Left renal cortex interstitium (tissue), 4 donors: ENCODE measurements at regions not wholly inside any gene's neighbourhood (a gene's known extent, or its start where the extent isn't known, plus 50 kb on each side); places are given as distances from the start of the nearest gene placed in this dataset.

Experiments used
- DNase-seq, 4 donors: peaks; one replicate each; pipeline ENCODE4 v3.0.0-alpha.2; 2013; ENCODE audit warnings: low read depth in 4 of 4, low spot score in 2 of 4, missing footprints in 1 of 4

DNA sequence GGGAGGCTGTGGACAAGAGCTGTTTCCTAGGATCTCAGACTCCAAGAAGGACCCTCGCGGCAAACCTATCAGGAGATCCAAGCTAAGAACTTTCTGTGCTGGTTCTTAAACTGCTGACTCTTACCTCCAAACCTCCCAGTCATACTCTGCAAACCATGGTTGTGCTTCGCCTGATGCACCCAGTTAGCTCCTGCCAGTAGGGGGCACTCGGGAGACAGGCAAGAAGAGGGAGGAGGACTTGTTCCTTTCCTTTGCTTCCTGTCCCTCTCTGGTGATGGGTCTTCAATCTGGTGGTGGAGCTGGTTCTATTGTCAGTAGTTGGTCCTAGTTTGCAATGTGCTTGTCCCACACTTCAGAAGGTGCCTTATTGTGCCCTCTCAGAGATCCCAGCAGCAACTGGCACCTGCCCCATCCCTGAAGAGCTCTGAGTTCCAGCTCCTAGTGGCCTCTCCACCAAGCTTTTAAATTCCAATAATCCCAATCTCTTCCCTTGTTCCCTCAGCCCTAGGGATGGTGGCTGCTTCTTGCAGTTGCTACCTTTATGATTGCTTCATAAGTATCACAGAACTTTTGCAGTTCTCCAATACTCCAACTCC is 113.5 kb upstream of the RPL38 start:
- no peak for DNase-seq

DNA sequence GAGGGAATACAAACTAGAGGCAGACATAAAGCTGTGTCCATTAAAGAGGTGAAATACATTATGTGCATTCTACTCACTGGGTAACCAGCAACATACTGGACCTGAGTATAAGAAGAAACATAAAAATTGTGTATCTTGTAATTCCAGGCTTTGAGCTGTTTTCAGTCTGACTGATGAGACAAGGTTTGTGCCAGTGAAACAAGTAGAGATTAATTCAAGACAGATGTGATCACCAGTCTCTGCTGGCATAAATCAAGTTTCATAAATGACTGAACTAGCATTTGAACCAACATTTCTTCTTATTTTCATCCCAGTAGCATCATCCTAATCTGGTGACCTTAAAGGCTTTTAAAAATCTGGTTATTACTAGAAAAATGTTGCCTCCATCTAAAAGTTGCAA is 108.8 kb upstream of the RPL38 start:
- DNase-seq: no peak

DNA sequence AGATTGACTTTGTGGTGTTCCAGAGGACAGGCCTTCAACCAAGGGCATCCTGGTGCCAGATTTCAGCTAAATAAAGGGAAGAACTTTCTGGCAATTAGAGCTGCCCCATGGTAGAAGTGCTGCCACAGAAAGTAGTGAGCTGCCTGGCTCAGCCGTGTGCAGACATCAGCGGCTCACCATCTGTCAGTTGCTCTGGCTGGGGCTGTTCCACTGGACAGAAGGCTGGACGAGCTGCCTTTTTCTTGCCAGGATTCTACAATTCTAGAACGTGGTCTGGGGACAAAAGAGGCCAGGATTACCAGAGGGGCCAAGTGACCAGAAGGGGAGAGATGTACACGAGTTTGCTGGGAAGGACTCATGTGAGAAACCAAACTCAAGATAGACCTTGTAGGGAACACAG is 107.0 kb upstream of the RPL38 start:
- no peak for DNase-seq

DNA sequence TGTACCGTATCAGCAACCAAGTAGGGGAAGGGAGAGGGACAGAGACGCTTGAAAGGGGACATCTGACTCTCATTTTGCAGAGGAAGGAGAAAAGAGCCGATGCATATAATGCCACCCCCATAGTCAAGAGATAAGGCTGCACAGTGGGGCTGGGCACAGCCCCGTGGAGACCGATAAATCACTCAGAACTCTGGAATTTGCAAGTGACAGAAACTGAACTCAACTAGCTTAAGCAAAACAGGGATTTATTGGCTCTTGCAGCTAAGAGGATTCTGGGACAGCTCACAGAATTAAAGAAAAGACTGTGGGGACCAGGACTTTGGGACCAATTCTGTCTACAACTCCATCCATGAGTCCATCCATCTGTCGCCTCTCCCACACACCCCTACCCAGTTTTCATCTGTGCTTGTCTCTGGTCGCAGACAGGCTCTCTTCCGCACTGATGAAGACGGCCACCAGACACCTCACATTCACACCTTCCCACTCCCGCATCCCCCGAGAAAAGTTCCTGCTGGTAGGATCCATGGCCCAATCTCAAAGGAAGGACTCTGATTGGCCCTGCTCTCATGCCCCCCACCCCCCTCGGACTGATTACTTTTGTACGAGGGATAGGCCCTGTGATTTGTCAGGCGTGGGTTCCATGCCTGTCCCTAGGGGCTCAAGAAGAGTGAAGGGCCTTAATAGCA is 105.9 kb upstream of the RPL38 start:
- peak in 1 of 4 donors; percentile 70 for DNase-seq

DNA sequence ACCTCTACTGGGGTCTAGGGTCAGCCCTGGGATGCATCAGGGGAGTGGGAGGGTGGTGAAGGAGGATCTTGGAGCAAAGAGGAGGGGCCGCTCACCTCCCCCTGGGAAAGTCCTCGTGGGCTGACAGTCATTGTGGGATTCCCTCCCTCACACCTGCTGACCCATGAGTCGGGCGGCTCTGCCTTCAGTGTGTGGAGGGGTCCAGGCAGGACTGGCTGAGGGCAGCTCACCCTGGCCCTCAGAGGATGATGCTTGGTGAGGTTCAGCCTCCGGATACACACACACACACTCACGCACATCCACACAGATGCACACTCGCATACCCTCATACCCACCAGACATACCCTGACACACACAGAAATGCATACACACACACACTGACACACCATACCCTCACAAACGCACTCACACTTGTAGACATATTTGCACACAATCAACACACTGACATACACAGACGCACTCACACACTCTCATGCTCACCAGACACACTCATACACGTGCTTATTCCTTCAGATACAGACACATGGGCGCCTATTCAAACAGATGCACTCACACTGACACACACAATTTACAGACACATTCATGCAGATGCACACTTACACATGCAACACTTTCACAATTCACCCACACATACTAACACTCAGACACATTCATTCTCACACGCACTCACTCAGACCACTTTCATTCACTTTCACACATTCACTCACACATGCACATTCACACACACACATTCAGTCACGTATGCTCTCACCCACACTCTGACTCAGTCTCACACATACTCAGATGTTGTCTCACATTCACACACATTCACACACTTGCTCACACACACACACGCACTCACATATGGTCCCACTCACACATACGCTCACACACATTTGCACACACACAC is 105.1 kb upstream of the RPL38 start:
- DNase-seq: no peak

DNA sequence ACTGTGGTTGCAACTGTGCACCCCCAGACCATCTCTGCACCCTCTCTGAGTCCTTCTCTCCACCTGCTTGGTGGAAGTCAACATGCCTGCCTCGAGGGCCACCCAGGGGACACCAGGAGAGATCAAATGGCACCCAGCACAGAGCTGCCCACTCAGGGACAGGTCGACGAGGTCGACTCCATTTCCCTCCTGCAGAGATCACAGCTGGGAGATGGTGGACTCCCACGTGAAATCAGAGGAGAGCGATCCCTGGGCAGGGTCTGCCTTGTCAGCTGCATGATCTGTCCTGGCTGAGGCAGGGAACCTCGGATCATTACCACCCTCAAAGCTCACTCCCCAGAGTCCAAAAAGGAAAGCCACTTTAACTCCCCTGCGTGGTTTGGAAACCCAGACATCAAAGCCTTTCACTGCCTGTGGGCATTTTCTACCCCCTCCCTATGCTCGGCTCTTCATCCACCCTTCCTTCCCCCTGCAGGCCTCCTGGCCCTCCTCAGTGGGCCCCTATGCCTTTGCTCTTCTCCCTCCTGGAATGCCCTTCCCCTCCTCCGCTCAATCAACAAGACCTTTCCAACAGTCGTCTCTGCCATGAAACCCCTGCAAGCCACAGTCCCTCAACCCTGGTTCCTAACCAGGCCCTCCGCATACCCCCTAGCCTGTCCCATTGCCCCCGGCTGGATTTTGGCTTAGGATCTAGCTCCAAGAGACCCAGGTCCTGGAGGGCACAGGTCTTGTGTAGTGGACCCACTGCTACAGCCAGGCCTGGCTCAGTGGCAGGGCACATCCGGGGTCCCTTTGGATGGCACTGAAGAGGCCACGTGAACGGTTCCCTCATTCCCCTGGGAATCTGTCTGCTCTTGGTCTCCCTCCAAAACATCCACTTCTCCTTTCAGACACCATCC is 103.8 kb upstream of the RPL38 start:
- no peak for DNase-seq

DNA sequence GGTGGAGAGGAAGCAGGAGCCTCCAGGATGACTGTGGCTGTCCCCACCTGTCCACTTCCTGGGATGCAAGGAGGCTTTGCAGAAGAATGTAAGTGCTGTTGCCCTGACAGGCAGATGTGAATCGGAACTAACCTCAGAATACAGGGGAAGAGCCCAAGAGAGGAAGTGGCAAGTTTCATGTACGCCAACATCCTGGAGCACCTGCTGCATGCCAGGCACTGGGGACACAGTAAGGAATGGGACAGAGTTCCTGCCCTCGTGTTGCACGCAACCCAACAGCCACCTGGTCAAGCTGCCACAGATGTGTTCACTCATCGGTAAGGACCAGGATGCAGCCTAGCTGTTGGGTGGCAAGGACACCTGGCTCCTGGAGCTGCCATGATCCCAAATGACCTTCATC is 98.6 kb upstream of the RPL38 start:
- DNase-seq: no peak

DNA sequence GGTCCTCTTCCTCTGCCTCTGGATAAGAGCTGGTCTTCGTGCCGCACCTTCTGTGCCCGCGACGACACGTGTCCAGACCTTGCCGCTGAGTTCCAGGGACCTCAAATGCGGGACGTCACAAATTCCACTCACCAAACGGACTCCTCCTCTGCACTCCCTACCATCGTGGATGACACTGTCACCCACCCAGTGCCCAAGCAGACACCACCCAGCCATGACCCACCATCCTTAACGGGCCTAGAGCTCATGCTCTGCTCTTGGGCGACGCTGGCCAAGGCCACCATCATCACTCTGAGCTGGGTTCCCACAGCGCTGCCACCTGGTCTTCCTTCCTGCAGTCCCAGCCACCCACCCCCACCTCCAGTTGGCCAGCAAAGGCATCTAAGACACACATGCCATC is 96.4 kb upstream of the RPL38 start:
- DNase-seq: no peak

DNA sequence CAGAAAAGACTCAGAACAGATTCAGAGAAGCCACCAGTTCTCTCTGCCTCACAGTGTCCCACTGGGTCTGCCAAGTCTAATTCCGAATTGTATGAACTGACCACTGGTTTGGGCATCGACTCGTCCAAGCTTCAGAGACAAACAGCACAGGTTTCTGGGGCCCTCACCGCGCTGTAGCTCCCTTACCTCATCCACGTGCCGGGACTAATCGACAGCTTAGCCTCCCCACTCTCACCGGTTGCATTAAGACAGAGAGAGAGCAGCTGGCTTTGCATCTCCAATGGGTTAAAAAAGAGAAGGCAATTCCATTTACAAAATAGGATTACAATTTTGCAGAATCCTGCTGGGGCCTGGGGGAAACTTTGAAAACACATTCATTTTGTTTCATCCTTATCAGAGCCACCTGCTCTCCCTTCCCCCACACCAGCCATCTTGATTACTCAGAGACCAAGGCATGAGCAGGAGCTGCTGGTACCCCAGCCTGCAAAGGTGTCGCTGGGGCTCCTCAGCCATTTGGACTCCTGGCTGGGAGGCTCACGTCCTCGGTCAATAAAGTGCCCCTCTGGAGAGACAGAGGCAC is 95.3 kb upstream of the RPL38 start:
- no peak for DNase-seq

DNA sequence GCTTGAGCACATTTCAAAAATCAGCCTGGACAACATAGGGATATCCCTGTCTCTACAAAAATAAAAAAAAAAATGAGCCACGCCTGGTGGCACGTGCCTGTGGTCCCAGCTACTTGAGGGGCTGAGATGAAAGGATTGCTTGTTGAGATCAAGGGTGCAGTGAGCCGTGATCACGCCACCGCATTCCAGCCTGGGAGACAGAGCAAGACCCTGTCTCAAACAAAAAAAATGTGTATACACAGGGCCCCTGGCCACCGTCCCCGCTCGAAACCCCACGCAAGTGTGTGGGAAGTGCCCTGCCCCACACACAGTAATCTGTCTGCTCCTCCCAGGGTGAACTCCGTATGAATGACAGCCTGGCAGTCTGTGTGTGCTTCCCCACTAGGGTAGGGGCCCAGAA is 93.0 kb upstream of the RPL38 start:
- DNase-seq: no peak

DNA sequence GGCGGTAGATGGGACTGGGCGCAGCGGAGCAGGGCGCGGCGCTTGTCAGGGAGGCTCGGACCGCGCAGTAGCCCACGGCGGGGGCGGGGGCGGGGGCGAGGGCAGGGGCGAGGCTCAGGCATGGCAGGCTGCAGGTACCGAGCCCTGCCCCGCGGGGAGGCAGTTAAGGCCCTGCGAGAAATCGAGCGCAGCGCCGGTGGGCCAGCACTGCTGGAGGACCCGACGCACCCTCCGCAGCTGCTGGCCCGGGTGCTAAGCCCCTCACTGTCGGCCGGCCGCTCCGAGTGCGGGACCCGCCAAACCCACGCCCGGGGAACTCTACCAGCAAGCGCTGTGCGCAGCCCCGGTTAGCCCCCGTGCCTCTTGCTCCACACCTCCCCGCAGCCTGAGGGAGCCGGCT is 90.2 kb upstream of the RPL38 start:
- DNase-seq: no peak

DNA sequence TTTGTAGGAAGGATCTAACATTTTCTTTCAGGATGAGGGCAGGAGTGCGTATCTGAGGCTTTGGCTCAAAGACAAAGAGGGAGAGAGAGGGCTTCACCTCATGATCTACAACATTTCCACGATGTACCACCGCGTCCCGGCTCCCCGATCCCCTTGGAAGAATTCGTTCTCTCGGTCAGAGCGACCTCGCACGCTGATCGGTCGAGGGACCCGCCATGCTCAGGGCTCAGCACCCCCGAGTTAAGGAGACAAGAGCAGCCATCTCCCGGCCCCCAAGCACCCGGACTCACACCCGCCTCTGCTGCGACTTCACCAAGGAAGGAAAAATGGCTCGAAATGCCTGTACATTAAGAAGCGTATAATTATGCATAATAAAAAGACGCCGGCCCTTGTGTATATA is 89.5 kb upstream of the RPL38 start:
- DNase-seq: no peak

DNA sequence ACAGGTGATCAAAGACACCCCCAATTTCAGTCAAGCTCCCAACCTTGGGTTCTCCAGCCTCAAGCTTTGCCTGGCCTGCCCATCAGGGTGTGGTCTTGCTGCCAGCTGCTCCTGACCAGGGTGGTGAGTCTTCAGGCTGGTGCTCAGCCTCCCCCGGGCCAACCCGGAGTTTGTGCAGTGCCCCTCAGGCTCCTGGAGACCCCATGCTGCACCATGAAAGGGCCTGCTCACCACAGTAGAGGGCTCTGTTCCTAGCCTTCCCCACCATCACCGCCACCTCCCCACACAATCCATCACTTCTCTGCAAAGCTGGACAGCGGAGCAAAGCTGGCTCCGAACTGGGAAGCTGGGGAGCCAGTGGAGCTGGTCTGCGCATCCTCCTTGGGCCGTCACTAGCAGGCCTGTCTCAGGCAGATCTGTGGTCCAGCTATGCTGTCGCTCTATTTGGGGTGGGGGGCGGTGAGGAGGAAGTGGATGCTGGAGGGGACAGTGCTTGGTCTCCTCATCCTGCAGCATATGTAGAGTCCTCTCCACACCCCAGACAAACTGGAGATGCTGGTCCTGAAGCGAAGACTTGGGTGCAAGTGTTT is 88.5 kb upstream of the RPL38 start:
- DNase-seq: no peak

DNA sequence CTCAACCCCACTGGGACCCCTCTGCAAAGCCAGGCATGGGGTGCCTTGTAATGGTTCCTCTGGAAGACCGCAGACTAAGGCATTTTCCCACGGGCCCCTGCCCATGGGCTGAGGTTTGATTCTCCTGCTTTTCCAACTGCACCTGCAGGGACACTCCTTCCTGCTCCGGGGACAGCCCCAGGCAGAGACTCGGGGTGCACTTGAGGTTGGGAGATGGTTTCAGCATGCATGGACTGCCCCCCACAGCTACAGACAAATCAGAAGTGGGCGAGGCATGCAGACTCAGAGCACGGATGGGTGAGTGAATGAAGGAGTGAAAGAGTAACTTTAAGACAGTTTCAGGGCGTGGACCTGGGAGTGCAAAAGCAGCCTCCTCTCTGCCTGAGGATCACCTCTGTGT is 87.9 kb upstream of the RPL38 start:
- DNase-seq: no peak

DNA sequence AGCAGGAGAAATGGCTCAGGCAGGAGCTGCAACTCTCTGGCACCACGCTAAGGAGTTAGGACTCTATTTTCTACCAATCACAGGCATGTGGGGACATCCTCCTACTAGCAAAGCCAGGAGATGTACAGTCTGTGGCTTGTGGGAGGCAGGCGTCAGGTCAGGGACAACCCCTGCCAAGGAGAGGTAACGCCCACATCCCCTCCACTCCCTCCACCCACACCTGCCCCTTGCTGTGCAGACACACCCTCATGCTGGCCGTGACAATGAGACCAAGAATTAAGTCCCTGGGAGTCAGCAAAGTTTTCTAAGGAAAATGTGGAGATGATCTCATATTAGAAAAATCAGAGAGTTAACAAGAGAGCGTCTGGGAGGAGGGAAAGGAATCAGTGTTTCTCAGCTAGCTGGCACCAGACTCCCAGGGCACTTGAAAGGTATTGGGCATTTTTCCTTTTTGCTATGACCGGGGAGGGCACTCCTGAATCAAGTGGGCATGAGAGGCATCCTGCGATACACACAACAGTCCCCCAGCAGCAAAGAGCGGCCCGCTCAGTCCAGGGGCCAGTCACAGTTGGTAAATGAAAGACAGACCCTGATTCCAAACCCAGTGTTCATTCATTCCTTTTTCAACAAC is 87.3 kb upstream of the RPL38 start:
- no peak for DNase-seq

DNA sequence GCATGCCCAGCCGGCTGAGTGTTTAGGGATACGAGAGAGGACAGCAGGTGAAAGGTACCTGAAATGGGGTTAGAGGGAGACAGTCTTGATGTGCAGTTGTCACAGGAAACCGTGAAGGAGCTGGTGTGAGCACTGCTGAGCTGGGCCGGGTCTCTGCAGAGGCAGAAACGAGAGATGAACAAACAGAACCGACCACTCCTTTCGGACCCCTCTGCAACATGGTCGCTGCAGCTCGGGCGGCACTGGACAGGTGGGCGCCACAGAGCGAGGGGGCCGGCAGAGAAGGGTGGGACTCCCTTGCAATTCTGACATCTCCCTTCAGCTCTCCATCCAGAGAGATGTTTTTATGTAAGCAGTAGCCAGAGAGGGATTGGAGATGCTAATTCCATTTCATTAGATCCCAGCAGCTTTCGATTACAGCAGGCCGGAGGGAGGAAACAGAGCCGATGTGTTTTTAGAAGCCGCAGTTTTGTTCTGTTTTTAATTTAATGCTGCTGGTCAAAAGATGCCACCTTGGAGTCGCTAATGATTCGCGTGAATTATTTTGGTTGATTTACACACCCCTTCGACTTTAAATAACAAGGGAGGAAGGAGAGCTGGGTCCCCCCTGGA is 86.3 kb upstream of the RPL38 start:
- DNase-seq: no peak

DNA sequence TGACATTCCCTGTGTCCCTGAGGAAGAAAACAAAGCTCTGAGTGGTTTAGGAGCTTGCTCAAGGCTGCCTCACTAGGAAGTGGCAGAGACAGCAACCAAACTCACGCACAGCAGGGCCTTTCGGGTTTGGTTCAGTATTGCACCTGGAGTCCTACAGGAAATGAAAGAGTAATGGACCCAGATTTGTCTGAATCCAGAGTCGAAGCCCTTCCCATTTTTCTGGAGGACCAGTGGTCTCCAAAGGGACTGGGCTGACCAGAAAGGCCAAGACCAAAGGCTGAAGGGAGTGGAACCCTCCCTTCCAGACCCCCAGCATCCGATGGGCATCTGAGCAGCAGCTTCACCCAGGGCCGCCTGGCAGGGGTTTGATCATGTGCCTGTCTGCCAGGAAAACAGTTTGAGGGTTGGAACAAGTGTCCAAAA is 85.5 kb upstream of the RPL38 start:
- no peak for DNase-seq

DNA sequence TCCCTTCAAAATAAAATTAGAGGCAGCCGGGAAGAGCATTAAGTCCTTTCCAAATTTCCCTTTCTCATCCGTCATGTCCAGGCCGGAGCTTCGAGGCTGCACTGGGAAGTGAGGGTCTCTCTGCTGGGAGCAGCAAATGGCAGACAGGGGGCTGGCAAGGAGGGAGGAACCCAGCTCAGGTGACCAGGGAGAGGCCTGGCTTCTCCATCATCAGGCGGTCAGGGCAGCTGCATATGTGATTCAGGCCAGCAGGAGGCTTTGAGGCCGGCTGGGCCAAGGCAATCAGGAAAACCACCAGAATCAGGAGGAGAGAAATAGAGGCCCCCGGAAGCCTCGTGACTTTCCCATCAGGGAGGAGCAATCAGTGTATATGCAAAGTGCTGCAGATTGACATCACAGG is 85.0 kb upstream of the RPL38 start:
- DNase-seq: no peak

DNA sequence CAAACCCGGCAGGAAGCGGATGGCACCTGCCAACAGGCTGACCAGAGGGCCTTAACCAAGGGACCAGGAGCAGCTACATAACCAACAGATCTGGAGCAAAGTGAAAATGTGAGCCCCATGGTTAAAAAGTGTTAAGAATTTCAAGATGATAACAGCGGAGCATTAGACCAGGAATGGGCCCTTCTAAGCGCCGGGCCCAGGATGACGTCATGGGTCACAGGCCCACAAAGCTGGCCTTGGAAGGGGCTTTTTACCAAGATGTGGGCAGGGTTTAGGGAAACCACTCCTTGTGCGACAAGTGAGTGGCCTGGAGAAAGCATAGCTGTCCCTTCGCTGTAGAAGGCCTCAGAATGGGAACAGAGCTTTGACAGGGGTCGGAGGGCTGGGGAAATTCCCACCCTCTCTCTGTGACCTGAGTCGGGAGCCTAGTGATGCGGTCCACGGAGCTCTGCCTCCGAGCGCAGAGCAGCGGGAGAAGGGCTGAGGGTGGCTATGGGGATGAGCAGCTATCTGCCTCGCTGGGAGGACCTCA is 84.4 kb upstream of the RPL38 start:
- DNase-seq: no peak
